ENCODE measurements at regions not wholly inside any gene's neighbourhood (a gene's known extent, or its start where the extent isn't known, plus 50 kb on each side); places are given as distances from the start of the nearest gene placed in this dataset.

- no peak for TF ChIP-seq CTCF (IDR thresholded peaks at IDR 0.05)
- no peak for TF ChIP-seq POLR2AphosphoS5 (IDR thresholded peaks at IDR 0.05)
- TF ChIP-seq POLR2A (IDR thresholded peaks at IDR 0.05), result no peak
- no peak for TF ChIP-seq EP300 (IDR thresholded peaks at IDR 0.05)
These were observed 185.1 kb upstream of the CDKN3 start for GRCh38 chr14:54211551-54212308.
